Coronary artery (tissue), 2 donors: ENCODE measurements at regions not wholly inside any gene's neighbourhood (a gene's known extent, or its start where the extent isn't known, plus 50 kb on each side); places are given as distances from the start of the nearest gene placed in this dataset.

ENCODE experiments used
- DNase-seq: peaks from one replicate; pipeline ENCODE4 v3.0.0-alpha.2; 2017; ENCODE audit warnings: low spot score
- H3K27ac ChIP-seq, 2 donors: fragments of 200-600 bp; sonication (generic); one replicate each; pipeline ENCODE4 v1.5.1; 2016 to 2019
- H3K4me3 ChIP-seq: fragments of 200-600 bp; sonication (generic); 2 replicates; pipeline ENCODE4 v1.5.1; 2016; ENCODE audit warnings: mild to moderate bottlenecking, moderate library complexity
- TF ChIP-seq, protein P1 (sequence below): fragments of 200-600 bp; sonication (generic); IDR thresholded peaks from one replicate; pipeline ENCODE4 v1.5.1; 2019; ENCODE audit warnings: antibody characterized with exemption

DNA sequence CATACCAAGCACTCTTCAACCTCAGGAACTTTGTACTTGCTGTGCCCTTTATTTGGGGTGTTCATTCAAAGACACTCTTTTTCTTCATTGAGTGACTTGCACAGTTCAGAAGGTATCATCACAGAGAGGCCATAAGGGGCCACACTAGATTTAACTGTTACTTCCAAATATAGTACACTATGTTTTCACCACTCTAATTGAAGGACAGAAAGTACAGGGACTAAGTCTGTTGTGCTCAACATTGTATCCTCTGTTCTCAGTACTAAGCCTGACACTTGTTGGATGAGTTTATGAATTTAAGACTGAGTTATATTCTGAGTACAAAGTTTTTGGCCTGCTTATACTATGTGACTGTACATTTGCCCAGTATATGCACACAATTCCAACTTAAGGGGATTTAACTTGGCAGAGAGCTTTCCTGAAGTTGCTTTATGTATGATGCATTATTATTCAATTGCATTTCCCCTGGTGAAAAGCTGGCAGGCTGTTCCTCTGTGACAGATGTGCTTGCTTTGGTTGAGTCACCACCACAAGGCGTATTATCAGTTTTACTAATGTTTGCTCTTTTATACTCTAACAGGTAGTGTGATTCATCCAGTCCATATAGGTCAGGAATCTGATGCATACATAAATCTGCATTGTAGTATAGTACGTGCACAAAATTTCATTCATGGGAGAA is 714.8 kb downstream of the TLR4 start:
- H3K27ac ChIP-seq: no peak overlapping the region
- TF ChIP-seq, protein P1, sequence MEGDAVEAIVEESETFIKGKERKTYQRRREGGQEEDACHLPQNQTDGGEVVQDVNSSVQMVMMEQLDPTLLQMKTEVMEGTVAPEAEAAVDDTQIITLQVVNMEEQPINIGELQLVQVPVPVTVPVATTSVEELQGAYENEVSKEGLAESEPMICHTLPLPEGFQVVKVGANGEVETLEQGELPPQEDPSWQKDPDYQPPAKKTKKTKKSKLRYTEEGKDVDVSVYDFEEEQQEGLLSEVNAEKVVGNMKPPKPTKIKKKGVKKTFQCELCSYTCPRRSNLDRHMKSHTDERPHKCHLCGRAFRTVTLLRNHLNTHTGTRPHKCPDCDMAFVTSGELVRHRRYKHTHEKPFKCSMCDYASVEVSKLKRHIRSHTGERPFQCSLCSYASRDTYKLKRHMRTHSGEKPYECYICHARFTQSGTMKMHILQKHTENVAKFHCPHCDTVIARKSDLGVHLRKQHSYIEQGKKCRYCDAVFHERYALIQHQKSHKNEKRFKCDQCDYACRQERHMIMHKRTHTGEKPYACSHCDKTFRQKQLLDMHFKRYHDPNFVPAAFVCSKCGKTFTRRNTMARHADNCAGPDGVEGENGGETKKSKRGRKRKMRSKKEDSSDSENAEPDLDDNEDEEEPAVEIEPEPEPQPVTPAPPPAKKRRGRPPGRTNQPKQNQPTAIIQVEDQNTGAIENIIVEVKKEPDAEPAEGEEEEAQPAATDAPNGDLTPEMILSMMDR: no peak
- no peak for DNase-seq
- no peak overlapping the region for H3K4me3 ChIP-seq

DNA sequence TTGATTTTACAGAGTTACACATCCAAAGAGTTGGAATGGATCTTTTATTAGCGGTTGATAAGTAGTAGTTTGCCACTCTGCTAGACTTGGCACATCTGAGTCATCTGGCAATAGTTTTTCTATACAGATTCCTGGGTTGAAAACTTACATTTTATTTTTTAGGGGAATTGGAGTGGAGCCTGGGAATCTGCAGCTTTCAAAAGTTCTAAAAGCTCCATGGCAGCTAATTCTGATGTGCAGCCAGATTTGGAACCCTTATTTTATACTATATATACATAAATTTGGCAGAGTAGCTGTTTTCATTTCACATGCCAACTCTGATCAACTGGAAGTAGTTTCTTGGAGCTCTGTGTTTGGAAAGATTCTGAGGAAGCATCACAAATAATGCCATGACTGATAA is 715.5 kb downstream of the TLR4 start:
- DNase-seq: no peak
- Histone ChIP-seq H3K27ac (no peak overlapping the region), H3K4me3 (no peak overlapping the region)
- TF ChIP-seq, protein P1: no peak

DNA sequence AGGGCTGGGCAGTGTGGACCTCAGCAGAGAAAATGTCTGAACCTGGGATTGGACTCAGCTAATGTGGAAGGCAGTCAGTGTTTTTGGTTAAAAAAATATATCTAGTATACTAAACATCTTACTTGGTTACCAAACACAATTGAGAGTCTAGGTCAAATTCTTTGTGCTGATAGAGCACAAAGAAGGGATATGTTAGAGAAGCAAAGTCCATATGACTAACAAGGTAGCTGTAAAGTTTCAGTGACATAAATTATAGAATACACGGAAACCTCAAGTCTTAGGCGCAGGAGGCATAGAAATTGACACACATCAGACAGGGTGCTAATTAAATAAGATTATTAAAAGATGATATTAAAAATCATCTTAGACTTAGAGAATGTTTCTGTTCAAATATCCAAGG is 718.3 kb downstream of the TLR4 start:
- no peak overlapping the region for H3K27ac ChIP-seq
- DNase-seq: no peak
- no peak overlapping the region for H3K4me3 ChIP-seq
- TF ChIP-seq, protein P1: no peak

DNA sequence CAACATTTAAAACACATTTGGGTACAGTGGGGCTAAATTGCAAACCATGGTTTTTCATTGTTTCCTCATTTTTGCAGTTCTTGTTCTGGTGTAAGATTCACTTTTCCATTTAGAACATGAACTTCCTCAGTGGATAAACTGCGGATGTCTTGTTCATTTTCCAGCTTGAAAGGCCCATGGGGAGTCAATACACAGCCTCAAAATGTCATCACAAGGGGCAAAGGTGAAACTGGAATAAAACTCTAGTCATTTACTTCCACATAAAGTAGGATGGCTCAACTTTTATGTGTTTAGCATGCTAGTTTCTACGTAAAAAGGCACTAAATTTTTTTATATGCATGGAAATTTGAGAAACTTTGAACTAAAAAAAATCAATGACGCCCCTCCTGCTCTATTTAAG is 718.8 kb downstream of the TLR4 start:
- Histone ChIP-seq H3K27ac (no peak overlapping the region), H3K4me3 (no peak overlapping the region)
- DNase-seq: no peak
- TF ChIP-seq, protein P1: no peak

DNA sequence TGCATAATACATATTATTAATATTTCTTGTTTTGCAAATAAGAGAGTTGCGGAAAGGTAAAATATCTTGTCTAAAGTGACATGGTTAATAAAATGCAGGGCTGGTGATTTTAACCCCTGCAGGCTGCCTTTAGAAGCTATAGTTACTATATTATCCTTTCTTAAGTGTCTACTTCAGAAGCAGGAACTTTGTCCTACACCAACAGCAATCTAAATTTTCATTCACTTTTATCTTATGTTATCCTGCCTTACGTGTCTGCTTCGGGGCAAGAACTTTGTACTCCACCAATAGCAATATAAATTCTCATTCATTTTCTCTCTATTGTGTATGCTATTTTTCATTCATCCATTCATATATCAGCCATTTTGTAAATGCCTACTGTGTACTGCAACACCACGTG is 719.5 kb downstream of the TLR4 start:
- H3K27ac ChIP-seq: no peak overlapping the region
- TF ChIP-seq, protein P1: no peak
- H3K4me3 ChIP-seq: no peak overlapping the region
- DNase-seq: no peak

DNA sequence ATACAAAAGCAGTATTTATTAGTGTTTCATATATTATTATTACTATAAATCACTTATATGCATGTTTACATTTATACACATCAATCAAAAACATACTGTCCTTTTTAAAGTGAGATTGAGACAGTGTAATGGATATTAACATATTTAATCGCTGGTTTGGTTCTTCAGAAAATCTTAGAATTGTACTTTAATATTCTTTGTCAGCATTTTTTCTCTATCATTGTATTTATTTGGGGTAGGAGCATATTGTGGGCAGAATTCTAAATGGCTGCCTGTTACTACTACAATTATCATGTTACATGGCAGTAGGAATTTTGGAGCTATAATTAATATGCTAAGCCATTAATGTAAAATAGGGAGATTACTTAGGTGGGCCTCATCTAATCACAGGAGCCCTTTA is 722.6 kb downstream of the TLR4 start:
- TF ChIP-seq, protein P1: no peak
- no peak for DNase-seq
- Histone ChIP-seq H3K4me3 (no peak overlapping the region), H3K27ac (no peak overlapping the region)

DNA sequence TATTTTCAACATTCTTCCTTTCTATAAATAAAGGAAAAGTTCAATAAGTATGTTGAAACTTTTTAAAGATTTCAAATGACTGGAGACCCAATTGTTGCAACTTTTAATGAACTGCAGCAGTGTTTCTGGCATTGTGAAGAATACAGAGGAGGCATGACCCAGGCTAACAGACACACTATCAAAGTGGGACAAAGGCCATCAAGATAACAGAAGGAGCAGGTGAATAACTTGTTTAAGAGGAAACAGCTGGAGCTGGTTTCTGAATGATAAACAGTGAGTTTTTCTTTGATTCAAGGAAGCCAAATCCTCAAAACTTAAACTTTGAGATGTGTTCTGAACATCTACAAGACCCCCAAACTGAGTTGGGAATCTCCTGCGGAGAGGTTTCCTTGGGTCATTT is 734.6 kb downstream of the TLR4 start:
- no peak overlapping the region for H3K27ac ChIP-seq
- no peak for DNase-seq
- no peak overlapping the region for H3K4me3 ChIP-seq
- TF ChIP-seq, protein P1: no peak
